ELR (cell line): ENCODE measurements at regions not wholly inside any gene's neighbourhood (a gene's known extent, or its start where the extent isn't known, plus 50 kb on each side); places are given as distances from the start of the nearest gene placed in this dataset.

Experiments
- DNase-seq: peaks from one replicate; pipeline ENCODE4 v3.0.0-alpha.2; 2015; ENCODE audit warnings: low read depth

DNA sequence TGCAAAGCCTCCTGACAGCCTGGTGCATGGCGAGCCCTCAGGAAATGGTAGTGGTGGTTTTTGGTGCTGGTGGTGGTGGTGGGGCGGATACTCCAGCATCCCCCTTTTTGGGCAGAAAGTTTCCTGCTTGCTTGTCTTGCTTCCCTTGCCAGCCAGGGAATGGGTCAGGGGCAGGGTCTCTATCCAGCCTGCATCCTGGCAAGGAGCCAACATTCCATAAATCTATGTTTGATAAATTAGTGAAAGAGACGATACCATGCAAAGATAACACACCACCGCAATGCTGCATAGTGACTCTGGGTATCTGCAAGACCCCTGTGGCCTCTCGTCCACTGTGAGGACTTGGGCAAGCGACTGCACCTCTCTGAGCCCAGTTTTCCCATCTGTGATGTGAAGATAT, 246.2 kb downstream of the LRFN2 start:
- DNase-seq: no peak

DNA sequence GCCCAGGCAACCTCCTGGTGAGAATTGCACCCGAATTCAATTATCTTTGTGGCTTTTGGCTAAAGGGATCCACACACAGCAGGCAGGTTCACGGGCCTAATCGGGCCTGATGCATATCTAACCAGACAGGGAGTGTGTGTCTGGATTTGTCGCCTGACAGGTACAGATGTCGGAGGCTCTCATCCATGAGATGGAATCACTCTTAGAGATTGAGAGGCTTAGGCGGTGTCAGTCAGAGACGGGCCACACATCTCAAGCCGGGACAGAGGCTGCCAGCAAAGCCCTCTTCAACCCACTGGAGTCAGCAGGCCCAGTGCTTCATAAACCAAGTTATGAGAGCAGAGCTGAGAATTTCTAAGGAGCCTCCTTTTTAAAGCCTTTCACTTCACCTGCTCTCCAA, 247.0 kb downstream of the LRFN2 start:
- no peak for DNase-seq

DNA sequence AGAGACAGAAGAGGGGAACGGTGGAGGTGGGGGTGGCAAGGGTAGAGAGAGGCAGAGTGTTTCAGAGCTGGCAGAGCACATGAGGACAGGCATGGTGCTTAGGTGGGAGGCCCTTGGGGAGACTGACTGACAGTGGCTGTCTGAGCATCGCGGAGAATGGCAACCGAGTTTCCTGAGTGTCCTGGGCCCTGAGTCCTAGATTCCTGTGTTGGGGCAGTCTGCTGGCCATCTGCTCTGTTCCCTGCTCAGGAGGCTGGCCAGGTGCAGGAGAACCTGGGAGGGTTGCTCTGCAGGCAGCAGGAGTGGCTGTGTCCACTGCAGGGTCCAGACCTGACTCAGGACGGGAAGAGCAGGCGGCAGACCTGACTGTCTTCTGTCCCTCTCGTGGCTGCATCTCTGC, 248.9 kb downstream of the LRFN2 start:
- no peak for DNase-seq

DNA sequence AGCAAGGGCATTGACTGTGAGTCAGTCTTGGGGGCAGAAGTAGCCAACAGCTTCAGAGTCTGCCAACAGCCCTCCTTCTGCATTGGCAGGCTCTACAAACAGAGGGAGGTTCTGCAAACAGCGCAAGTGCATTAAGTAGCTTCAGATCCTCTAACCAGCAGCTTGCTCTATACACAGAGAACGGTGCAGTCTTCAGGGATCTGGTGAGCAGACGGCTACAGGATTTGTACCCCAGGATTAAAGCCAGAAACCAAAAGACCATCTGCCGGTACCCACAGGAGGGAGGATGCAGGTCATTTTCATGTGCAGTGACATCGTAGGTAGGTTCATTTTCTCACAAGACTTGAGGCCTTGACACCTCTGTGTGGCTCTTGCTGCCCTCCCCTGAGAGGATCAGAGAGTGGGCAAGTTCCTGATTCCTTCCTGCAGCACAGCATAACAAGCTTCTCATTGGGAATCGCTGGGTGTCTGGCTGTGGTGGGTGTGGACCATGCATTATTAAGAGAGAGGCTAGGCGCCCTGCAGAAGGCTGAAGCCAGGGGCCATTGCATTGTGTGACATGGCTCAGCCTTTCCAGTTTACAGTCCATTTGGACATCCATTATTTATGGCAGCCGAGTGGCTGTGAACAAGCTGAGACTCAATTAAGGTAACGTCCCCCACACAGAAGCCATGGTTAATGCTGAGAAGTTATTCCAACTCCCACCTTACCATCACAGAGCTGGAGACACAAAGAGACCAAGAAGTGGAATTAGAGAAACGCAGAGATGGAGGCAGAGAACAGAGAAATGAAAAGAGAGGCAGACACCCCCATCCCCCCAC, 250.0 kb downstream of the LRFN2 start:
- no peak for DNase-seq

DNA sequence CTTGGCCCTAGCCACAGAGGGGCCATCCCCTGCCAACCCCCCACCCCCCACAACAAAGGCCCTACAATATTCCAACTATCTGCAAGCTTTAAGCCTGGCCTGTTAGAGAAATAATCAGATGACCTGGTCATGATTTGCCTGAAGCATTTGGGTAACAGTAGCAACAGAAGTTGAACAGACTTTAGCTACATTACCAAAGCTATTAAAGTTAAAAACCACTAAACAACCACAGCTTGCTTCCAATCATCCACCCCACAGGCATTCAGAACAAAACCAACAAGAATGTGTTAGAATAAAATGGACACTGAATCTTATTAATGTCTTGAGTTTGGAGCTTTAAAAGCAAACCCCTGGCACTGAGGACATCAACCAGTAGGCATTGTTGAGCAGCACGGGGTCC, 250.9 kb downstream of the LRFN2 start:
- DNase-seq: no peak

DNA sequence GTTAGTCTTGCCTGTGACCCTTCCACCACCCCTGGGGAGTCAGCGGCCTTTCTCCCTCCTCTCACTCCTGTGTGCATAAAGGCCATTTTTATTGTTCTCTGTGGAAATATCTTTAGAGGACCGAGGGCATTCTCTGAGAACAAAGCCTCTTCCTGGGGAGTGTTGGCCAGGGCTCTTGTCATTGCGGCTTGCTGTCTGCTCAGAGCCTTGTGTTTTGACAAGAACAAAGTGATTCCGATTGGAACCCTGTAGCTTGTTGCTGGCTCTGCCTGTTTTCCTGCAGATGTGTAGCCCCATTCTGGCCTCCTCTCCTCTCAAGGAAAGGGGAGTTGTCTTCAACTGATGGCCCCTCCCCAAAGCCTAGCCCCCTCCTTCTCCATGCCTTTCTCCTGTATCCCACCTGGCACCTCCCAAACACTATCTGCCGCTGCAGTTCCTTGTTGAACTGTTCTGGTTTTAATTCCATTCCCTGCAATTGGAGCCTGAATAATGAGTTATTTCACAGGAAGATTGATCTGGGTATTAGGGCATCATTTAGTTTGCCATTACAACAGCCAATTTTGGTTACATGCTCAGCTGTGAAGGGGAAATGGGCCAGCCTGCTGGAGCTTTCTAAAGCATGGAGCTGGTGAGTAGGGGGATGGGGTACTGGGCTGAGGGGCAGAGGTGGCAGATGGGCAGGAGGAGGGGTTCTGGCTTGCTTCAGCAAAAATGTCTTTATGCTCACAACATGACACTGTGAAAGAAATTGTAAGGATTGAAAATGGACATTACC, 252.5 kb downstream of the LRFN2 start:
- no peak for DNase-seq

DNA sequence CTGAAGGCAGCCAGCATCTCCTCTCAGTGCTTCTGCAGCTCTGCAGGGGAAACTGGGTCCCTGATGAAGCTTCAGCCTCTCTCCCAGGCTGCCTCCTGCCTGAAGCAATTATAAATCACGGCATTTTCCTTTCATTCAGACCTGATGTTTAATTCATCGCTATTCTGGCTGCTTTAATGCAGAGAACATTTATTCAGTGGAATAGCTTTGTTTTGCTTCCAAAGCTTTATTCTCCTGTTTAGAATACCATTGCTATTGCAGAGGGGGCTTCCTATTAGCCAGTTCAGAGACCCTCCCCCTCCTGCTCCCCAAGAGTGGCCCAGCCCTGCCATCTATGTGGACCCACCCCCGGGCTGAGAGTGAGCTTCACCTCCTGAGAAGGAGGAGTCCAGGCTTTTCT, 255.6 kb downstream of the LRFN2 start:
- DNase-seq: no peak

DNA sequence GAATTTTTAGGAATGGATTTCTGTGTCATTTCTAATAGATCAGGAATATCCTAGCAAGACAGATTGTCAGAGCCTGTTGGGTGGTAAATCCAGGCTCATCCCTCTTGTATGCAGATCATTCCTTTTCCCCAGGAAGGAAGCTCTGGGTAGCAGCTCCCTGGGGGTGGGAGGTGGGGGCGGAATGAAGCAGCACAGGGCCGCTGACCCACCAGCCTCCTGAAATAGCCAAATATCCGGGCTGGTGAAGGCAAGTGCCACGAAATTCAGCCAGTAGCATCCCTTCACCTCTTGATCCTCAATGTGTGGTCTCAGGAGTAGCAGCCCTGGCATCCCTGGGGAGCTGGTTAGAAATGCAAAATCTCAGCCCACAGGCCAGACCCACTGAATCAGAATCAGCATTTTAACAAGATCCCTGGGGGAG, 256.9 kb downstream of the LRFN2 start:
- no peak for DNase-seq

DNA sequence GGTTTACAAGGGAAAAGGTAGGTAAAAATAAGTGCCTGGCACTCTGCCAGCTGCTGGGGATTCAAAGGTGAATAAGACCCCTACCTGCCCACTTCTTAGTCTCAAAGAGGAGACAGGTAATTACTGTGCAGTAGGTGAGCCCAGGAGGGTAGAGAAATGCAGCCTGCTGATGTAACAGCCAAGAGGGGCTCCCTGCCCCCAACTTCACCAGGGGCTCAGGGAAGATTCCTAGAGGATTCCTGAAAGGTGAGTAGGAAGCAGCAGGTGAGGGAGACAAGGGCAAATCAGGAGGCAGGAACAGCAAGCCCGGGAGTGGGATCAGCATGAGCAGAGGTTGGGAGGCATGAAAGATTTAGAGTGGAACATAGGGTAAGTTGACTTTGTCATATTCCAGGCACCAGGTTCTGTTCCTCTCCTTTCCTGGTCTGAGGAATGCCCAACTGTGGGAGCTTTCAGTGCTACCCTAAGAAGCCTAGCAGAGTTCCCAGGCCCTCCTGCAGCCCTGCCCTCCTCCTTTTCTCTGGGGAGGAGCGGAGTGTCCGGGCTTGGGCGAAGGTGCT, 258.1 kb downstream of the LRFN2 start:
- no peak for DNase-seq

DNA sequence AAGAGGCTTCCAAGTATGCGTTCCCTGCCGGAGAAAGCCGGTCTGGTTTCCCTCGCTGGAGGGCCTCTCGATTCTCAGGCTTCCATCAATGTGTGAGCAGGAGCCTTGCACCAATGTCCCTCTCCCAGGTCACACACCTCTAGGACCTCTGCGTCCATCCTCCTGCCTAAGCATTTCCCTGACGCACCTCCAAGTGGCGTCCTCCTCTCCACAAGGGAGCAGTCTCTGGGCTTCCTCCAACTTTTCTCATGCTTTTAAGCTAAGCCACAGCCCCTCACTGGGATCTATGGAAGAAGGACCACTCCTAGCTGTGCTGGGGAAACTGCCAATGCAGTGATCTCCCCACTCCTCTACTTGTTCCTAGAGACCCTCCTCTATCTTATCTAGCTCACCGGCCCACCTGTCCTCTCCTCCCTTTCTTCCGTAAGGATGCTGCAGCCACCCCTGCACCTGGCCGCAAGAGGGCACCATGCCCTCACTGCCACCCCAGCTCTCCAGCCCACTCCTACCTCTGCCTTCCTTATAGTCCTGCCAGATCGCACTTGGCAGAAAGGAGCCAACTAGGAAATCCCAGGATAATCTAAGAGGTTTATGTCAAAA, 258.7 kb downstream of the LRFN2 start:
- peak; percentile 9 for DNase-seq

DNA sequence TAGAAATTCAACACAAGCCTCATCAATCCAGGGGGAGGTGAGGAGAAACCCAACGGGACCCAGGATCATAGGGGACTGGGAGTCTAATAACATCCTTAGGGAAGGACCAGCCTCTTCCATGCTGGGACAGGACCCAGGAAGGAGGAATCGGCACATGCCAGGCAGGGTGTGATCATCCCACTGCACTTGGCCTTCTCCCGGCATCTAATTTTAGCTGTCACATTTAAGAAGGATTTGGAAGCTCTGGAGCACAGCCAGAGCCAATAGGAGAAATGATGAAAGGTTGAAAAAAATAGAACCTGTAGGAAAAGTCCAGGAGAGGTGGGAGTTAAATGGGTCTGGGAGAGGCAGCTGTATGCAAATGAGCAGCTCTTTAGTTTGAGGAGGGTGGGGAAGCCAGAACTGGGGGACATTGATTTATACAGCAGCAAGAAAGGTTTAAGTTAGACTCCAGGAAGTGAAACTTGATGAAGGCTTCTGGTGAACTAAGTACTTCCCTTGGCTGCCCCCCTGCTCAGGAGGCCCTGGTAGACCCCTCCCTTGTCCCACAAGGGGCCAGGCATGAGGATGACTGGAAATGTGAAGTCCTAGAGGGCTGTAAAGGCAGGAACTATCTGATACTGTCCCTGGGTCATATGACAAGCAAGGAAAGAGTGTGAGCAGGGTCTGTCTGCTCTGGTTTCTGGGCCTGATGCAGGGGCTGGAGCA, 260.3 kb downstream of the LRFN2 start:
- no peak for DNase-seq

DNA sequence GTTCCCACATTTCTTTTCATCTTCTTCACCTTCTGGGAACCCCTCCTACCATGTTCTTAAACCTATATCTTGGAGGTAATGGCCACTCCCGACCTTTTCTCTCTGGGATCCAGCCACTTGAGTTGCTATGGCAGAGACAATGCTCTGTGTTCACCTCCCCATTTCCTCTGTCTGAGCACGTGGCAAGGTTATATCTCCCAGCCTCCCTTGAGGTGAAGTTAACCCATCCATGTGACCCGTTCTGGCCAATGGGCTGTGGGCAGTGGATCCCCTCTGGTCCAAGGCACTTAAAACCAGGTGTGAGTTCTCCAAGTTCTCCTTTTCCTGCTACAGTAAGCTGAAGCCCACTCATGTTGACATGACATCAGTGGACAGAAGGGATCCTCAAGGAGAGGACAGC, 261.4 kb downstream of the LRFN2 start:
- no peak for DNase-seq

DNA sequence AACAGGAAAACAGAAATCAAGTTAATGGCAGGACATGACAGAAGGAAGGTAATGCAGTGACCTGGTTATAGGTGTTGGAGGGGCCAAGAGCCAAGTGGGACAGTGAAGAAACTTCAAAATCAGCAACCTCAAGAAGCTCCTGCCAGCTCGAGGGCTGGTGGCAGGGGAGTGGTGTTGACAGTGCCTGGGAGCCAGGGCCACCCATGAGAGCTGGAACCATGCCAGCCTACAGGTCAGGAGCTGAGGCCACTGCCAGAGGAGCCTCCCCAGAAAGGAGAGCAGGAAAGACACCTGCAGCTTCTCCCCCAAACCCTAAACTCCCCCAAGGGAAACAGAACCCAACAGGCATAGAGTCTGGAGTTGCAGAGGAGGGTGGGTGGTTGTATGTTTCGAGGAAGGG, 262.1 kb downstream of the LRFN2 start:
- no peak for DNase-seq

DNA sequence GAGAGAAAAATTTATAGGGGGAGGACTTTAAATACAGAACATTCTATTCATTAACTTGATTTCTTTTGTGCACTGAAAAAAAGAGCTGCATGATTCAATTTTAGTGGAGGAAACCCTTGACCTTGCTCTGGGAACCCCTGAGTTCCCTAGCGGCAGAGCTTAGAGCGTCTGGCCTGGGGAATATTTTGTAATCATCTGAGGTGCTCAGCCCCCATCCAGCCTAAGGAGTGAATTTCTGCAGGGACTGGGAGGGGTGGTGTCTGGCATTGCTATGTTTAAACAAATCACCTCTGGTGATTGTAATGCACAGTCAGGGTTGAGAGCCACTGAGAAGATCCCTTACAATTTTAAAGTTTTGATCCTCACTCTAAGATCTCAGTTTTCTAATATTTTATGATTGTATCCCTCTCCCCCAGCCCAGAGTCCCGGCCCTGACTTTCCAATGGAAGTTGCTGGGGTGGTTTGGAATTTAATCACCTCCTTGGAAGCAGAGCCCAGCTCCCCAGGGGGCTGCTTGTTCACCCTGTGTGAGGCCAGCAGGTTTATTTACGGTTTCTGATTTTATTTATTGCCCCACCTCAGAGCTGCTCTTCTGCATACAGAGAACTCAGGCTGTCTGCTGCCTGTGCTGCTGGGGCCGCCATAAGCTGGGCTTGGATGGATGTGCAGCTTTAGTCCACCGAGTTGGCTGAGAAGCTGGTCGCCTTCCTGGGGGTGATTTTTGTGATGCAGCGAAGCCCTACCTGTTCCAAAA, 263.1 kb downstream of the LRFN2 start:
- DNase-seq: no peak

DNA sequence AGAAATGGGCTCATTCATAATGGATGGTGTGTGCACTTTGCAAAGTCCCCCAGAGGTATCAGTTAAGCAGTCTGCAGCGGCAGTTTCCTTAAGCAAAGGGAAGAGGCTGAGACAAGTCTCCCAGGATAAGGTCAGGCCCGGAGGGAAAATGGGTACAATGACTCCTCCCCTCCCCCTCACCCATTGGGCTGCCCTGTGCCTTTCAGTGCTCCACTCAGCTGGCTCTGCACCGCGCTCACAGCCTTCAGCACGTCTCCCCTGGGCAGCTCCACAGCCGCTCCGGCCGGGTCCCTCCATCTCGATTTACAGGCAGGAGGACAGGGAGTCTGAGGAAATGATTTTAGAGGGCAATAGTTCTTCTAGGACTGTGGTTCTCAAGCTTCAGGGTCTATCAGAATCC, 264.8 kb downstream of the LRFN2 start:
- DNase-seq: no peak

DNA sequence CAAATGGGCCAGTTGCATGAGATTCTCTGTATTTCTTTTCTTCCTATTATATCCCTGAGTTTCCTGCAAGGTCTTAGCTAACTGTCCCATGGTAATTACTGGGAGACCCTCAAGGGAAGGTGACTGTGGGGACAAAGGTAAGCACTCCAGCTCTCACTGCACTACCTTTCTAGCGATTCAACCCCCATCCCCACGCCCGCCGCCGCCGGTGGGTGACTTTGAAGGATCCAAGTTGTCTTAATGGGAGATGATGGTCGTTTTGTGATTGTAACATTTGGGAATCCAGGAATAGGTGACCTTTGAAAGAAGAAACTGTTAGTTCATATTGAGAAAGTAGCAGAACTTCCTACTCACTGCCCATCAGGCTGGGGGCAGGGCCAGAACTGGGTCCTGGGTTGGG, 265.5 kb downstream of the LRFN2 start:
- DNase-seq: no peak

DNA sequence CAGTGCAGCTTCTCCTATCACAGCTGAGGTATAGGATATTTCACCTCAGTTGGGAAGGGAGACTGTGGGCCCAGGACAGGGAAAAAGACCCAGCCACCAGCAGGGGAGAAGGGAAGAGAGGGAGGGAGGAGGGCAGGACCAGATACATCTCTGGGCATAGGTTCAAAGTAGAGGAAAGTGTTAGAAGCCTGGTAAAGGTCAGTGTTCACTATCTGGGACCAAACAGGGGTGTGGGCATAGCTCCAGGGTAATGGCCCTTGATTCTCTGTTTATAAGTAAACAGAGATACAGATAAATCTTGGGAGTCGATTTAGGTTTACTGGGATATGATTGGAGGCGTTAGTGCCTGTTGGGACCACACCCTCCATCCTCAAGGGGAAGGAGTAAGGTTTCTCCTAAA, 266.2 kb downstream of the LRFN2 start:
- no peak for DNase-seq

DNA sequence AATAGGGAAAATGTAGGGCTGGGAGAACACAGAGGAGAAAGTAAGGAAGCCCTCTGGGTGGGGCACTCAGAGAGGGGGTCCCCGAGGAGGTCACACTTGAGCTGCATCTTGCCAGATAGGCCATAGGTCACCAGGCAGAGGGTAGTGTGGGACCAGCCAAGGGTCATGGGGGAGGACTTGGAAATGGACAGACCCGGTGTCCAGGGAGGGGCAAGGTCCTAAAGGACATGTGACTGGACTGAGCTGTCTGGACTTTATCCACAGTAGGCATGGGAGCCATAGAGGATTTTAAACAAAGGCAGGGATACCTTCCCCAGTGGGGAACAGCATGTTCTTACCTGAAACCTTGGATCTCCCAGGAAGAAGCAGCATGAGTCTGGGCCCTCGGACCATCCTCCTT, 266.7 kb downstream of the LRFN2 start:
- no peak for DNase-seq

DNA sequence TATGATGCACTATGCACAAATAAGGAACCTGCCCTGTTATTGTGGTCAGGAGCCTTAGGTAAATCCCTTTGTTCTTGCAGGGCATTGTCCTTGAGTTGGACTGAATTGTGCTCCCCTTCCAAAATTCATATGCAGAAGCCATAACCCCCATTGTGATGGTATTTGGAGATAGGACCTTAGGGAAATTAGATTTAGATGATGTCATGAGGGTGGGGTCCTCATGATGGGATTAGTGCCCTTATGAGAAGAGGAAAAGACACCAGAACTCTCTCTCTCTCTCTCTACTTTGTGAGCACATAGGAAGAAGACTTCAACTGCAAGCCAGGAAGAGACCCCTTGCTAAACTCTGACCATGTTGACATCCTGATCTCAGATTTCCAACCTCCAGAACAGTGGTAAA, 268.0 kb downstream of the LRFN2 start:
- no peak for DNase-seq

DNA sequence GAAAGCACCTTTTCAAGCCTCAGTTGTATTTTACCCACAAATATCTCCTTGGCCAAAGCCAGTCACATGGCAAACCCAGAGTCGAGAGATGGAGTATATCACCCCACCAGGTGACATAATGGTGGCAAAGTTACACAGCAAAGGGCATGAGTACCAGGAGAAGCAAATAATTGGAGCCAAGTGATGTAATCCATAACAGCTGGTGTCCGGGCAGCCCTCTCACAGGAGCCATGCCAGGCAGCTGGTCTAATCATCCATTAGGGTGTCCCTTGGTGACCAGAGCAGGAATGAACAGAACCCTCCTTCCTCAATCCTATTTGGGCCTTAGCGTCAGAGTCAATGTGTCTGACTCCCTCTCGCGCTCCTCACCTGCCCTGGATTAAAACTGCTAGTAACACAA, 272.1 kb downstream of the LRFN2 start:
- no peak for DNase-seq

DNA sequence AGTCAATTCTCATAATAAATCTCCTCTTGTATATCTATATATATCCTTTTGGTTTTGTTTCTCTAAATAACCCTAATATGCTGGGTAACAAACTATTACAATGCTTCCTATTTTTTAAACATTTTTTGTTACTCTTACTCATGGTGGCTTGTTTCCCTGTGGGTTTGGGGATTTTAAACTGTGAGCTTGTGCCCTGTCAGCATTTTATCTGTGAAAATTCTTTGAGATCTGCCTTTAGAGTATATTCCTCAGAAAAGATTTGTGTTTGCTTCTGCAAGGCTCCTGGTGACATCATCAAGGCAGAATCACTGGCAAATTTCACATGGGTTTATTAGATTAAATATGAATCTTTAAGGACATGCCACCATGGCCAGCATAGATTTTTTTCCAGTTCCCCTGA, 273.6 kb downstream of the LRFN2 start:
- DNase-seq: no peak
